Activated CD4-positive, CD25-positive, alpha-beta regulatory T cell (primary cell): ENCODE measurements at regions not wholly inside any gene's neighbourhood (a gene's known extent, or its start where the extent isn't known, plus 50 kb on each side); places are given as distances from the start of the nearest gene placed in this dataset.
"Not testable (repeated sequence)": the region's sequence is repeated elsewhere in the genome, so short reads cannot be mapped to it uniquely, and the experiment has no call there.

Experiments used
- DNase-seq, 4 experiments: peaks; one replicate each; lab custom pipeline; 2025; lab: John Stamatoyannopoulos, UW

GRCh38 chr13:78078168-78078567, 159.5 kb upstream of the EDNRB start:
- no peak for DNase-seq

GRCh38 chr13:78067290-78067689, 148.7 kb upstream of the EDNRB start:
- DNase-seq = no peak

GRCh38 chr13:78065141-78065540, 146.5 kb upstream of the EDNRB start:
- no peak for DNase-seq

GRCh38 chr13:78061806-78062205, 143.2 kb upstream of the EDNRB start:
- no peak for DNase-seq

GRCh38 chr13:78060966-78061365, 142.3 kb upstream of the EDNRB start:
- DNase-seq = no peak

- DNase-seq = not testable (repeated sequence)
Measured at GRCh38 chr13:78056865-78057264, 138.2 kb upstream of the EDNRB start.

- DNase-seq = no peak
Measured at GRCh38 chr13:78054157-78054556, 135.5 kb upstream of the EDNRB start.

- no peak for DNase-seq
Measured at GRCh38 chr13:78047151-78047550, 128.5 kb upstream of the EDNRB start.

- no peak for DNase-seq
Measured at GRCh38 chr13:78046331-78046730, 127.7 kb upstream of the EDNRB start.

- DNase-seq = no peak
Measured at GRCh38 chr13:78045916-78046315, 127.3 kb upstream of the EDNRB start.

- not testable (repeated sequence) for DNase-seq
Measured at GRCh38 chr13:78041366-78041765, 122.7 kb upstream of the EDNRB start.

- DNase-seq = no peak
Measured at GRCh38 chr13:78040205-78040830, 121.7 kb upstream of the EDNRB start.

GRCh38 chr13:78036841-78037240, 118.2 kb upstream of the EDNRB start:
- no peak for DNase-seq

- DNase-seq = no peak
Measured at GRCh38 chr13:78035500-78035899, 116.9 kb upstream of the EDNRB start.

- DNase-seq = no peak
Measured at GRCh38 chr13:78033509-78033908, 114.9 kb upstream of the EDNRB start.

GRCh38 chr13:78032132-78032531, 113.5 kb upstream of the EDNRB start:
- DNase-seq = no peak

GRCh38 chr13:78030341-78030896, 111.8 kb upstream of the EDNRB start:
- no peak for DNase-seq

GRCh38 chr13:78029901-78030300, 111.3 kb upstream of the EDNRB start:
- no peak for DNase-seq

GRCh38 chr13:78028960-78029359, 110.3 kb upstream of the EDNRB start:
- no peak for DNase-seq

- DNase-seq = no peak
Measured at GRCh38 chr13:78024996-78025395, 106.4 kb upstream of the EDNRB start.

GRCh38 chr13:78022164-78022877, 103.7 kb upstream of the EDNRB start:
- peak in 1 of 4 experiments; percentile 0 for DNase-seq

- no peak for DNase-seq
Measured at GRCh38 chr13:78020861-78021260, 102.2 kb upstream of the EDNRB start.

- DNase-seq = no peak
Measured at GRCh38 chr13:78015782-78016181, 97.2 kb upstream of the EDNRB start.

- no peak for DNase-seq
Measured at GRCh38 chr13:78012046-78012445, 93.4 kb upstream of the EDNRB start.
